Cardiac fibroblast (primary cell): ENCODE measurements at regions not wholly inside any gene's neighbourhood (a gene's known extent, or its start where the extent isn't known, plus 50 kb on each side); places are given as distances from the start of the nearest gene placed in this dataset.

Source experiments
- DNase-seq, 2 donors: peaks; one replicate each; pipeline versions ENCODE4 v3.0.0 to v3.0.0-alpha.2; 2010; ENCODE audit warnings: low read depth in 2 of 2
- H3K4me3 ChIP-seq, 2 donors: replicated peaks in 1 of 2; 1 replicate in 1 of 2; 2 replicates in 1 of 2; pipeline ENCODE4 v1.5.1; 2011; ENCODE audit warnings: low read depth in 2 of 2, low read length in 2 of 2, mild to moderate bottlenecking in 2 of 2, moderate library complexity in 1 of 2
- CTCF ChIP-seq: IDR thresholded peaks from one replicate; pipeline ENCODE4 v1.5.1; 2011; ENCODE audit warnings: low read depth, mild to moderate bottlenecking, low read length, inconsistent platforms

GRCh38 chr13:100728201-100728600 lies 53.6 kb upstream of the TMTC4 start:
- H3K4me3 ChIP-seq: no peak overlapping the region
- no peak for TF ChIP-seq CTCF
- no peak for DNase-seq

- H3K4me3 ChIP-seq: no peak overlapping the region
- TF ChIP-seq CTCF: no peak
- no peak for DNase-seq
Measured at GRCh38 chr13:100725472-100725871, 50.9 kb upstream of the TMTC4 start.

- H3K4me3 ChIP-seq: no peak overlapping the region
- no peak for DNase-seq
- TF ChIP-seq CTCF: no peak
Measured at GRCh38 chr13:100724568-100724967, 50.0 kb upstream of the TMTC4 start.
